Activated CD8-positive, alpha-beta T cell treated with anti-CD3 and anti-CD28 coated beads, Interleukin-2, amount 10 ng/mL, durations not matched to agents 7 days and 5 days (primary cell): ENCODE measurements at regions not wholly inside any gene's neighbourhood (a gene's known extent, or its start where the extent isn't known, plus 50 kb on each side); places are given as distances from the start of the nearest gene placed in this dataset.

Experiments used
- ATAC-seq: fragments of 150-1000 bp; cut with Tn5 transposase; one replicate; pipeline ENCODE4 v1.10.0; 2021; ENCODE audit warnings: moderate library complexity
- CTCF ChIA-PET: fragments of 350-600 bp; sonication (Branson Sonifier 250); formaldehyde crosslinking; loops from one replicate; lab custom pipeline; 2021; ENCODE audit warnings: antibody characterized with exemption; lab: Charles Lee
- POLR2A ChIA-PET: fragments of 350-600 bp; sonication (Branson Sonifier 250); formaldehyde crosslinking; loops from one replicate; lab custom pipeline; 2021; ENCODE audit warnings: antibody characterized with exemption; lab: Charles Lee
- DNase-seq: peaks from one replicate; pipeline ENCODE4 v3.0.0-alpha.2; 2020
- H3K27ac Mint-ChIP-seq: one replicate; pipeline ENCODE4 v1.8.0; 2021; ENCODE audit warnings: mild to moderate bottlenecking, mixed read lengths
- H3K27me3 Mint-ChIP-seq: one replicate; pipeline ENCODE4 v1.8.0; 2021; ENCODE audit warnings: low read depth, mixed read lengths
- H3K36me3 Mint-ChIP-seq: one replicate; pipeline ENCODE4 v1.8.0; 2021; ENCODE audit warnings: low read depth, mixed read lengths
- H3K4me1 Mint-ChIP-seq: one replicate; pipeline ENCODE4 v1.8.0; 2021; ENCODE audit warnings: low read depth, mixed read lengths
- H3K4me3 Mint-ChIP-seq: one replicate; pipeline ENCODE4 v1.8.0; 2021; ENCODE audit warnings: mild to moderate bottlenecking, mixed read lengths
- H3K9me3 Mint-ChIP-seq: one replicate; pipeline ENCODE4 v1.8.0; 2022; ENCODE audit warnings: mixed read lengths; ENCODE audit not compliant: insufficient read depth

DNA sequence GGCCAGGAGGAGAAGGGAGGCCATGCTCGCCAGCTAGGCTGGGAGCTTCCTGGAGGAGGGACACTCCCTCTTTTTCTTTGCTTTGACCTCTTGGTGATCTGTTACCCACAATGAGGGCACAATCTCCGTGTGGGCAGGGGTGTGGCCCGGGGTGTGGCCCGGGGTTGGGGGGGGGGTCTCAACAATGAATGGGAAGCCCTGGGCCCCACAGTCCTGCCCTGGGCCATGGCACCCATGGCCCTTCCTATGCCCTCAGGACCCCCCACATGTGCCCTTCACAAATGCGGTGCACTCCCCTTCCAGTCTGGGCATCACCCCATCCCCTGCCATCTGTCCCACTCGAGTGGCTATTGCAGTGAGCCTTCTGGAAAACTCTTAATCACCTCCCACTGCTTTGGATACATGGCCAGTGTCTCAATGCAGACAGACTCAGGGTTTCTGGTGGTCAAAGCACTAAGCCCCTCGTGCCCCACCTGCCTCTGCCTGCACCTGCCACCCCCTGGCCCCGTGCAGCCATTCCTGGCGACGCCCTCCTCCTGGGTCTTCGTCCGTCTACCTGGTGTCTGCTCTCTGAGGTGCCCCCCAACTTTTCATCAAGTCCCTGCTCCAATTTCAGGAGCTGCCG is 611.3 kb downstream of the TBC1D22A start:
- ATAC-seq (no peak), DNase-seq (no peak)
- H3K4me3 Mint-ChIP-seq, result no peak overlapping the region
- H3K27me3 Mint-ChIP-seq, result no peaks in the 10 kb centered on the region
- POLR2A ChIA-PET, result no interaction called here
- H3K36me3 Mint-ChIP-seq, result no peaks in the 10 kb centered on the region
- H3K4me1 Mint-ChIP-seq, result no peaks in the 10 kb centered on the region
- H3K9me3 Mint-ChIP-seq, result peaks cover 2% of the 10 kb centered on the region
- CTCF ChIA-PET, result no interaction called here
- H3K27ac Mint-ChIP-seq, result no peak overlapping the region

- H3K36me3 Mint-ChIP-seq, result no peaks in the 10 kb centered on the region
- CTCF ChIA-PET, result no interaction called here
- H3K27ac Mint-ChIP-seq, result no peak overlapping the region
Measured at GRCh38 chr22:47372596-47373385, 610.3 kb downstream of the TBC1D22A start.

GRCh38 chr22:47372111-47372581 is 609.7 kb downstream of the TBC1D22A start:
- DNase-seq (no peak), ATAC-seq (no peak)
- Mint-ChIP-seq H3K36me3 (no peaks in the 10 kb centered on the region), H3K27ac (no peak overlapping the region), H3K27me3 (no peaks in the 10 kb centered on the region), H3K4me3 (no peak overlapping the region), H3K4me1 (no peaks in the 10 kb centered on the region), H3K9me3 (no peaks in the 10 kb centered on the region)
- CTCF ChIA-PET, result no interaction called here
- POLR2A ChIA-PET, result no interaction called here

More at GRCh38 chr22:47372596-47373385, 610.3 kb downstream of the TBC1D22A start:
- ATAC-seq (no peak), DNase-seq (no peak)
- POLR2A ChIA-PET, result no interaction called here
- H3K27me3 Mint-ChIP-seq, result no peaks in the 10 kb centered on the region
- no peaks in the 10 kb centered on the region for H3K4me1 Mint-ChIP-seq
- no peaks in the 10 kb centered on the region for H3K9me3 Mint-ChIP-seq
- H3K4me3 Mint-ChIP-seq, result no peak overlapping the region

GRCh38 chr22:47371263-47372090 is 609.0 kb downstream of the TBC1D22A start:
- no peaks in the 10 kb centered on the region for H3K9me3 Mint-ChIP-seq
- H3K4me3 Mint-ChIP-seq, result no peak overlapping the region
- ATAC-seq (no peak), DNase-seq (no peak)
- H3K4me1 Mint-ChIP-seq, result no peaks in the 10 kb centered on the region
- no peaks in the 10 kb centered on the region for H3K36me3 Mint-ChIP-seq
- ChIA-PET CTCF (no interaction called here), POLR2A (no interaction called here)
- H3K27ac Mint-ChIP-seq, result no peak overlapping the region
- H3K27me3 Mint-ChIP-seq, result no peaks in the 10 kb centered on the region

- ATAC-seq (no peak), DNase-seq (no peak)
- CTCF ChIA-PET, result no interaction called here
- no peaks in the 10 kb centered on the region for H3K27me3 Mint-ChIP-seq
- no peaks in the 10 kb centered on the region for H3K9me3 Mint-ChIP-seq
- POLR2A ChIA-PET, result no interaction called here
- no peak overlapping the region for H3K4me3 Mint-ChIP-seq
- no peaks in the 10 kb centered on the region for H3K4me1 Mint-ChIP-seq
- H3K36me3 Mint-ChIP-seq, result no peaks in the 10 kb centered on the region
- no peak overlapping the region for H3K27ac Mint-ChIP-seq
Measured at GRCh38 chr22:47370448-47371262, 608.2 kb downstream of the TBC1D22A start.

DNA sequence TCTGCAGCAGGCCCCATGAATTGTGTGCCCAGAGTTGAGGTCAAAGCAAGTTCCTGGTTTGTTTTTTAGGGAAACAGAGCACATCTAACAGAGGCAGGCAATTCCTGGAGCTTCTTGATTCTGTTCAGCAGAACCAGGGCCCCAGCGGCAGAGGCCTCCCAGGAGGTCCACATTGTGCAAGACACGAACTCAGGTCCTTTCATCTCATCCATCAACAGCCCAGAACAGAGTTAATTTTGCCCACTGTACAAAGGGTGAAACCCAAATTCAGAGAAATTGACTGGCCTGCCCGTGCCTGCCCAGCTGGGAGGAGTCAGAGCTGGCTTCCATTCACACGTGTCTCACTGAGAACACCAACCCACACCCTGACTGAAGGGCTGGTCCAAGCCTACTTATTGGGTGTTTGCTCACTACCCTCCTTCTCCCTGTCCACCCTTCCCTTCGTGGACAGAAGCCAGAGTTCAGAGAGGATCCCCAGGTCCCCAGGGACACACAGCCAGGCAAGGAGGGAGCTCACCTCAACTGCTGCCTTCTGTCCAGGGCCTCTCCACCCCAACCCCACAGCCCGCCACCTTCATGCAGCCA is 607.1 kb downstream of the TBC1D22A start:
- CTCF ChIA-PET, result no interaction called here

DNA sequence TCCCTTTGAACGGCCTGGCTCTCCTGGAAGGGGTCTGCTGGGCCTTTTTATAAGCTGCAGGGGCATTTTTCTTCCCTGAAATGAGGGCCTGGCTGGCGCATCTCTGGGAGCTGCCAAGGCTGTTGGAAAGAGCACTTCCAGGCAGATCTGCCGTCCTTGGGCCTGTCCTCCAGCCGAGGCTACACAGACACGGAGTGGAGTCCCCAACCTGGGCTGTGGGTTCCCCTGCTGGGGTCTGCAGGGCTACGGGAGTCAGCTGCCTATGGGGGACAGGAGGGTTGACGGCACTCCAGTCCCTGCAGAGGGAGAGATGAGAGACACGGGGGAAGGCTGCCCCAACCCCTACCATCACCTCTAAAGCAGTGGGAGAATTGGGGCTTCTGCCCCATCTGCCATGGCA is 606.6 kb downstream of the TBC1D22A start:
- H3K4me3 Mint-ChIP-seq, result no peak overlapping the region
- no peak for DNase-seq
- no peaks in the 10 kb centered on the region for H3K36me3 Mint-ChIP-seq
- no peak overlapping the region for H3K27ac Mint-ChIP-seq
- no peaks in the 10 kb centered on the region for H3K27me3 Mint-ChIP-seq
- no peaks in the 10 kb centered on the region for H3K9me3 Mint-ChIP-seq
- CTCF ChIA-PET, result no interaction called here
- POLR2A ChIA-PET, result no interaction called here
- no peak for ATAC-seq
- no peaks in the 10 kb centered on the region for H3K4me1 Mint-ChIP-seq

More for the DNA sequence above, 607.1 kb downstream of the TBC1D22A start:
- POLR2A ChIA-PET, result no interaction called here
- no peak for DNase-seq
- Mint-ChIP-seq H3K27me3 (no peaks in the 10 kb centered on the region), H3K27ac (no peak overlapping the region), H3K9me3 (no peaks in the 10 kb centered on the region), H3K4me3 (no peak overlapping the region), H3K36me3 (no peaks in the 10 kb centered on the region), H3K4me1 (no peaks in the 10 kb centered on the region)
- no peak for ATAC-seq

DNA sequence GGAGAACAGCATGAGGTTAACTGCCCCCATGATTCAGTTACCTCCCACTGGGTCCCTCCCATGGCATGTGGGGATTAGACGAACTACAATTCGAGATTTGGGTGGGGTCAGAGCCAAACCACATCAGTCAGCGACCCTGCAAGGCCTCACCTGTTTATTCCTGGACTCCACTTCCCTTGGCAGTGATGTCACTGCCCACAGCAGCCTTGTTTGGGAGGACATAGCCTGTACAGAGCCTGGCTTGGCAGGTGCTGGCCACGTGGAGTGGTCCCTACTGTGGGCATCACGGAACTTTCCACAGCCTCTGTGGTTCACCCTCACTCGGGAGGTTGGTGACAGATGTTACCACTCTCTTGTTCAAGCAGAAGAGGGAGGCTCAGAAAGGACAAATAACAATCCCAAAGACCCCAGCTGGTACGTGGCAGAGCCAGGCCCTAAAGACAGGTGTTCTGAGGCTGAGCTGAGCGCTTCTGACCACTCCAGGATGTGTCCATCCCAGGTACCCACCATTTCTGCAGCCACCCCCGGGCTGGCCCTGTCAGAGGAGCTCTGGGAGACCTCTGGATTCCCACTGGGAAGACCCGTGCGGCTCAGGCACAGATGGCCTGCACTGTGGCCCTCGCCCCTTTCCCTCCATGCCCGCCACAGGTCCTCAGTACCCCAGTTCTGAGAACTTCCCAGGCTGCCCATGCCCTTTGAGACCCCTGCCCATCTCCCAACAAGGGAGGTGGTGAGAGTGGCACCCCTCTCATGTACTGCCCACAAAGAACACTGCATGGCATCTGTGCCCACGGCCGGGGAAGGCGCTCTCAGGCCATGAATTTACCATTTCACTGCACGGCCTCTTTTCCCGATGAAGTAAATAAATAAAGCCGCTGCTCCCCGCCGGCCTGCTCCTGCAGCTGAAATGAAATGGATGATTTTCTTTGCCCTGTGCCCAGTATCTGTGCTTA is 605.8 kb downstream of the TBC1D22A start:
- H3K27me3 Mint-ChIP-seq, result no peaks in the 10 kb centered on the region
- no peaks in the 10 kb centered on the region for H3K9me3 Mint-ChIP-seq
- CTCF ChIA-PET, result no interaction called here
- H3K27ac Mint-ChIP-seq, result no peak overlapping the region
- H3K4me1 Mint-ChIP-seq, result no peaks in the 10 kb centered on the region
- H3K4me3 Mint-ChIP-seq, result no peak overlapping the region
- no peaks in the 10 kb centered on the region for H3K36me3 Mint-ChIP-seq
- POLR2A ChIA-PET, result no interaction called here
- ATAC-seq, result no peak
- DNase-seq, result no peak

DNA sequence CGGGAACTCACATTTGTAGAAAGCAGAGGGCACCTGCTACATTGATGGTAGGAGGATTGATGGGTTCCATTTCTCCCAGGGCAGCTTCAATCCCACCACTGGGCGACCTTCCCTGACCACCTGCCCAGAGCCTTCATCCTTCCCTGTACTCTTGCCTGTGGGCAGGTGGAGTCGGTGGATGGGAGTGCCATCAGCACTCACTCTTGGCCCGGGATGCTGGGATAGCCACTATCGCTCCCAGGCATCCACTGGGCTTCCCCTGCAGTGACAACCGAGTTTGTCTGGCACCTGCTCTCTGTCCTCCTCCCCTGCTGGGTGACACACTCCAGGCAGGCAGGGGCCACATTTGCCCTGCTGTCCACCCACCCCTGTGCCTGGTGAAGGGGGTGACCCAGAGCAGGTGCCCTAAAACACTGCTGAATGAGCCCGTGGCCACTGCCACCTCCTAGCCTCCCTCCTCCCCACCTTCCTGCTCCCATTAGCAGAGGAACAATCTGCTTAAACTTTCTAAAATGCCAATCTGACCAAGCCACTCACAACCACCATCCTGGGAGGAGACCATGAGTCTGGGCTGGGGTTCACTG is 604.7 kb downstream of the TBC1D22A start:
- ChIA-PET CTCF (no interaction called here), POLR2A (no interaction called here)
- H3K9me3 Mint-ChIP-seq, result no peaks in the 10 kb centered on the region
- DNase-seq, result no peak
- H3K27ac Mint-ChIP-seq, result no peak overlapping the region
- ATAC-seq, result no peak
- no peak overlapping the region for H3K4me3 Mint-ChIP-seq
- H3K27me3 Mint-ChIP-seq, result no peaks in the 10 kb centered on the region
- no peaks in the 10 kb centered on the region for H3K4me1 Mint-ChIP-seq
- H3K36me3 Mint-ChIP-seq, result no peaks in the 10 kb centered on the region

DNA sequence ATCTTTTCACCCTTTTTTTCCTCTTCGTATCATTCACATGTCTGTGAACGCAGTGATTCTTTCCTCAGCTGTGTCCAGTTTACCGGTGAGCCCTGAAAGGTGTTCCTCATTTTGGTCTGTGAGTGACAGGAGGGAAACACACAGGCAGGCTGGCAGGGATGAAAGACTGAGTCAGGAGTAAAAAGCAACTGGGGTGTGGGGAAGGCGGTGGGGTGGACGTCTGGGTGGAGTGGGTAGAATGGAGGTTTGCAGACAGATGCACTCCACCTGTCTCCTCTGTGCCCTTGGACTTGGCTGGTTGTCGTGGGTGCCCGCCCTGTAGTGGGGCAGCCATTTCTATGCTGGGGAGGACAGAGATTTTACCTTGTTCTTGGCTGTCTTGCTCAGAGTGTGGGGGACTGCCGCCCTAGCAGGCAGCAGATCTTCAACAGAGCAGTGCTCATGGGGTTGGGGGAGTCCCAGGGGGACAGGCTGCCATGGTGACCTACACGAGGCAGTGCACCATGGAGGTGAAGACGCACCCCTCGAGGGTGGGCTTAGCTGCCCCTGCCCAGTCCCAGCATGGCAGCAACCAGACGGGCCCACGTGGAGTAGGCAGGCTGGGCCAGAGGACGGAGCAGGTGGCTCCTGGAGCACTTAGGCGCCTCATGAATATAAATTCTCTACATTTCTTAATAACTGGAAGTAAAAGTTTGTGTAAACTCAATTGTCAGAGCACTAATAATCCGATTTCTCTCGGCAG is 603.7 kb downstream of the TBC1D22A start:
- no peak for ATAC-seq
- no peak overlapping the region for H3K4me3 Mint-ChIP-seq
- DNase-seq, result no peak
- no peaks in the 10 kb centered on the region for H3K4me1 Mint-ChIP-seq
- no peaks in the 10 kb centered on the region for H3K27me3 Mint-ChIP-seq
- ChIA-PET POLR2A (no interaction called here), CTCF (no interaction called here)
- no peaks in the 10 kb centered on the region for H3K36me3 Mint-ChIP-seq
- no peaks in the 10 kb centered on the region for H3K9me3 Mint-ChIP-seq
- H3K27ac Mint-ChIP-seq, result no peak overlapping the region
